GM06990 (cell line): ENCODE measurements at regions not wholly inside any gene's neighbourhood (a gene's known extent, or its start where the extent isn't known, plus 50 kb on each side); places are given as distances from the start of the nearest gene placed in this dataset.

Experiments
- DNase-seq: peaks from one replicate; pipeline ENCODE4 v3.0.0-alpha.2; 2011; ENCODE audit not compliant: insufficient read length; ENCODE audit errors: extremely low read depth
- H3K27me3 ChIP-seq: replicated peaks from 2 replicates; pipeline ENCODE4 v1.6.0; 2011; ENCODE audit warnings: low read length; ENCODE audit not compliant: control insufficient read depth, insufficient read depth
- H3K36me3 ChIP-seq: 2 replicates; pipeline ENCODE4 v1.5.1; 2011; ENCODE audit warnings: low read length; ENCODE audit not compliant: control insufficient read depth, insufficient read depth
- H3K4me3 ChIP-seq: replicated peaks from 2 replicates; pipeline ENCODE4 v1.5.1; 2011; ENCODE audit warnings: low read depth, mild to moderate bottlenecking, control low read depth, low read length
- TF ChIP-seq, protein P1 (sequence below): IDR thresholded peaks from 2 replicates; pipeline ENCODE4 v1.5.1; 2011; ENCODE audit warnings: low read length, control low read depth, mild to moderate bottlenecking, inconsistent platforms; ENCODE audit not compliant: insufficient read depth, poor library complexity, severe bottlenecking

DNA sequence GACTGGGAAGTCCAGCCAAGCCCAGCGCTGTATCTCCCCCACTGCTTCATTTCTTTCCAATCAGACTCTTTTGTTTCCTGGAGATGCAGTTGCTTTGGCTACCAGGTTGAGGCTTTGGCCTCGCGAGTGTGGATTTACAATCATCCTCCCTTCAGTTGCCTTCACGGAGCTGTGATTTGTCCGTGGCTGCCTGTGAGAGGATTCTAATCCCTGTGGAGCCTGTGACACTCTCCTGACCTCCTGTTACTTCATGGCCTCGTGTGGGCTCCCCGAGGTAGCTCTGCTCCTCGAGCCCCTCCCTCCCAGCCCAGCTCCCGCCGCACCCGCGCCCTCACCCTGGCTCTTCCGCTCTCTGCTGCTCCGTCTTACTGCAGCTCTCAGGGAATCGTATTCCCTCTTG lies 107.2 kb upstream of the STC2 start:
- DNase-seq, result no peak
- H3K4me3 ChIP-seq, result no peak overlapping the region
- TF ChIP-seq, protein P1, sequence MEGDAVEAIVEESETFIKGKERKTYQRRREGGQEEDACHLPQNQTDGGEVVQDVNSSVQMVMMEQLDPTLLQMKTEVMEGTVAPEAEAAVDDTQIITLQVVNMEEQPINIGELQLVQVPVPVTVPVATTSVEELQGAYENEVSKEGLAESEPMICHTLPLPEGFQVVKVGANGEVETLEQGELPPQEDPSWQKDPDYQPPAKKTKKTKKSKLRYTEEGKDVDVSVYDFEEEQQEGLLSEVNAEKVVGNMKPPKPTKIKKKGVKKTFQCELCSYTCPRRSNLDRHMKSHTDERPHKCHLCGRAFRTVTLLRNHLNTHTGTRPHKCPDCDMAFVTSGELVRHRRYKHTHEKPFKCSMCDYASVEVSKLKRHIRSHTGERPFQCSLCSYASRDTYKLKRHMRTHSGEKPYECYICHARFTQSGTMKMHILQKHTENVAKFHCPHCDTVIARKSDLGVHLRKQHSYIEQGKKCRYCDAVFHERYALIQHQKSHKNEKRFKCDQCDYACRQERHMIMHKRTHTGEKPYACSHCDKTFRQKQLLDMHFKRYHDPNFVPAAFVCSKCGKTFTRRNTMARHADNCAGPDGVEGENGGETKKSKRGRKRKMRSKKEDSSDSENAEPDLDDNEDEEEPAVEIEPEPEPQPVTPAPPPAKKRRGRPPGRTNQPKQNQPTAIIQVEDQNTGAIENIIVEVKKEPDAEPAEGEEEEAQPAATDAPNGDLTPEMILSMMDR, result no peak
- no peaks in the 10 kb centered on the region; the same call in 1 of the 2 replicates for H3K27me3 ChIP-seq
- no peaks in the 10 kb centered on the region for H3K36me3 ChIP-seq

DNA sequence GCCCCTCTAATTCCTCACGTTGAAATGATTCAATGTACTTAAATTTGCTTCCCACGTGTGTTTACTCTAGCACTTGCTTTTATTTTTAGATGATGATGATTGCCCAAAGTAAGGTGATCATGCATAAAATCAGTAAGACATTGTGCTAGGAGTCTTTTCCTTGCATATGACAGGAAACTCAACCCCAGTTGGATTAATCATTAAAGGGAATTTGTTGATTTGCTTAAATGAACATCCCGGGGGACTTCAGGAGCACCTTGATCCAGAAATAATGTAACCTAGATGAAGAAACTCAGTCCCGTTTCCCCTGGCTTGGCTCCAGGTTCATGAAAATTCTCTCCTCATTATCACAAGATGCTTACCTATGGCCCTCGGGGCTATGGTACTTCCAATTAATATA lies 106.1 kb upstream of the STC2 start:
- no peak for DNase-seq
- Histone ChIP-seq H3K4me3 (no peak overlapping the region), H3K27me3 (no peaks in the 10 kb centered on the region; the same call in 1 of the 2 replicates), H3K36me3 (no peaks in the 10 kb centered on the region)
- TF ChIP-seq, protein P1, result no peak

DNA sequence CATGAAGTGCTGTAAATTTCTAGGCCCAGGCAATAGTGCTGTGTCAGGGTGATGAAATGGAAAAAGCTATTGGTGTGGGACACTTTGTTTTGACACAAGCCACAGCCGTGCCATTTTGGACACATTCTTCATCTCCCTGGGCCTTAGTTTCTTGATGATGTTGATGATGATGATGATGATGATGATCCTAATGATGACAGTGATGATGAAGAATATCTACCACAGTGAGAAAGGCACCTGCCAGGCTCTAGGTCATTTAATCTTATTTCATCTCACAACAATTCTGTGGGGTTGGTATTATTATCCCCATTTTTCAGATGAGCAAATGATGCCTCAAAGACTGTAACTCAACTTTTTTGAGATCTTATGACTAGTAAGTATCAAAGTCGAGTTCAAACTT lies 102.2 kb upstream of the STC2 start:
- TF ChIP-seq, protein P1, result no peak
- no peaks in the 10 kb centered on the region for H3K27me3 ChIP-seq
- no peaks in the 10 kb centered on the region for H3K36me3 ChIP-seq
- no peak for DNase-seq
- H3K4me3 ChIP-seq, result no peak overlapping the region

DNA sequence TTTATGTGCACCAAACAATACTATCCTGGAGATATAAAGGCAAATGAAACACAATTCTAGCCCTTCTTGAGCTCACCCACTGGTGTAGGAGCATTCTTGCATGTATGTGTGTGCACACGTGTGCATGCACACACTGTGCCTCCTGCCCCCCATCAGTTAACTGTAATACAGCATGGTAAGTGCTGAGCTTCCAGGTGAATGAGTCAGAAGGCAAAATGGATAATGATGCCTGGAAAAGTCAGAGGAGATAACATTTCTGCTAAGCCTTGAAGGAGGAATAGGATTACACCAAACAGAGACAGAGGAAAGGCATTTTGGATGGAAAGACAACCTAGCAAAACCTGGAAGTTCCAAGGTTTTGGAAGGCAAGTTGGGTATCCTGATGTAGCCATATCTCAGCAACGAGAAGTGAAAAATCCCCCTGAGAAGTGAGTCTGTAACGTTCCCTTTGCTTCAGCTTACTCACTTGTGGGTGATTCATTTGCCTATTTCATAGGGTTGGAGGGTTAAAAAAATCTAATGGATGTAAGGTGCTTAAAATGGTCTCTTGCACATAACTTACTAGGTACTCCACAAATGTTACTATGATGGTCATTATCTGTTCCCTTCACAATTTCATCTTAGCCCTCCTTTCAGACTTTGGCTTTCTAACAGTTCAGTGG lies 101.4 kb upstream of the STC2 start:
- Histone ChIP-seq H3K27me3 (no peaks in the 10 kb centered on the region), H3K4me3 (no peak overlapping the region), H3K36me3 (no peaks in the 10 kb centered on the region)
- no peak for DNase-seq
- TF ChIP-seq, protein P1, result no peak

DNA sequence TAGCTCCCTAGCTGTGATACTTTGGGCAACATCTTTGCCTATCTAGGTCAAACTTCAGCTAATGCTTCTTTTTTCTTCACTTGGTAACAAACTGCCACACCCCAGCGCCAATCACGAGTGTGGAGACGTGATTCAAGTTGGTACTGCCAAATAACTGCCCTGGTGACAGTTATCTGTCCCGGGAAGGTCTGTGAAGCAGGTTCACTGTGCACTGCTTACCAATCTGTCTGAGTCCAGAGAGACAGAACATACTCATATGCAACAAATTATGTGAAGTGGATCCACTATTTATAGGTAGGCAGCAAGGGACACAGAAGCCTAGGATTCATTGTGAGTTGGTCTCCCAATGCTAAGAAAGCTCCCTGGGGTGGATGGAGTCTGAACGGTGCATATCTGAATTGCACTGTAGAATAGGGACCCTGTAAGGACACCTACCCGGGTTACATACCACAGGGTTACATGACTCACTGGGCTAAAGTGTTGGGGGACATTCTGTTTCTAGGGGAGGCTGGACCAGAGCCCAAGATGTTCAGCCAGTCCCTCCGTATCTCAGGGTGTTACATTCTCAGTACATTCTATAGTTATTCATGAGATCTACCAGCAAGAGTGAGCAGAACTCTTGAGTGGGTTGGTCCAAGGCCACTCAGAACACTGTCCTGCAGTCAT lies 95.4 kb upstream of the STC2 start:
- no peak overlapping the region for H3K4me3 ChIP-seq
- no peaks in the 10 kb centered on the region for H3K27me3 ChIP-seq
- TF ChIP-seq, protein P1, result no peak
- no peak for DNase-seq
- H3K36me3 ChIP-seq, result no peaks in the 10 kb centered on the region
